GM23338 (cell line): ENCODE measurements at regions not wholly inside any gene's neighbourhood (a gene's known extent, or its start where the extent isn't known, plus 50 kb on each side); places are given as distances from the start of the nearest gene placed in this dataset.

Experiments used
- CREB1 ChIP-seq: fragments of 250-450 bp; sonication (Bioruptor Pico); IDR thresholded peaks from 2 replicates; pipeline ENCODE4 v1.5.0; 2020; ENCODE audit warnings: low read depth, mild to moderate bottlenecking, moderate library complexity
- CTCF ChIP-seq, 2 experiments: fragments of 200-600 bp in 1 of 2; sonication (generic) in 1 of 2; conservative IDR thresholded peaks; 2 replicates each; pipeline versions ENCODE4 v1.5.1 to v1.6.1; 2016 to 2017; ENCODE audit warnings: antibody characterized with exemption in 2 of 2, low read depth in 2 of 2, mild to moderate bottlenecking in 2 of 2, moderate library complexity in 1 of 2
- EZH2 ChIP-seq: fragments of 200-600 bp; sonication (generic); IDR thresholded peaks from one replicate; pipeline ENCODE4 v1.8.0; 2017; ENCODE audit warnings: antibody characterized with exemption, mild to moderate bottlenecking, low read depth; ENCODE audit not compliant: unreplicated experiment
- EZH2phosphoT487 ChIP-seq: fragments of 200-600 bp; sonication (generic); IDR thresholded peaks from one replicate; pipeline ENCODE4 v1.8.1; 2018; ENCODE audit warnings: antibody characterized with exemption; ENCODE audit not compliant: unreplicated experiment
- JUNB ChIP-seq: IDR thresholded peaks from one replicate; pipeline ENCODE4 v1.6.1; 2016; ENCODE audit warnings: antibody characterized with exemption; ENCODE audit not compliant: unreplicated experiment
- NANOG ChIP-seq: IDR thresholded peaks from 2 replicates; pipeline ENCODE4 v1.6.1; 2016; ENCODE audit warnings: antibody characterized with exemption, borderline replicate concordance
- POLR2AphosphoS5 ChIP-seq: IDR thresholded peaks from 2 replicates; pipeline ENCODE4 v1.6.1; 2016; ENCODE audit warnings: antibody characterized with exemption, low read depth
- REST ChIP-seq: IDR thresholded peaks from one replicate; pipeline ENCODE4 v1.6.1; 2018; ENCODE audit warnings: antibody characterized with exemption; ENCODE audit not compliant: unreplicated experiment
- STAT1 ChIP-seq: IDR thresholded peaks from one replicate; pipeline ENCODE4 v1.6.1; 2016; ENCODE audit warnings: antibody characterized with exemption; ENCODE audit not compliant: unreplicated experiment
- ZNF331 ChIP-seq: fragments of 250-450 bp; sonication (Bioruptor Pico); IDR thresholded peaks from 2 replicates; pipeline ENCODE4 v1.5.0; 2020; ENCODE audit warnings: low read depth, mild to moderate bottlenecking, moderate library complexity
- TF ChIP-seq, protein P1 (sequence below): IDR thresholded peaks from 2 replicates; pipeline ENCODE4 v1.6.1; 2016; ENCODE audit warnings: antibody characterized with exemption

DNA sequence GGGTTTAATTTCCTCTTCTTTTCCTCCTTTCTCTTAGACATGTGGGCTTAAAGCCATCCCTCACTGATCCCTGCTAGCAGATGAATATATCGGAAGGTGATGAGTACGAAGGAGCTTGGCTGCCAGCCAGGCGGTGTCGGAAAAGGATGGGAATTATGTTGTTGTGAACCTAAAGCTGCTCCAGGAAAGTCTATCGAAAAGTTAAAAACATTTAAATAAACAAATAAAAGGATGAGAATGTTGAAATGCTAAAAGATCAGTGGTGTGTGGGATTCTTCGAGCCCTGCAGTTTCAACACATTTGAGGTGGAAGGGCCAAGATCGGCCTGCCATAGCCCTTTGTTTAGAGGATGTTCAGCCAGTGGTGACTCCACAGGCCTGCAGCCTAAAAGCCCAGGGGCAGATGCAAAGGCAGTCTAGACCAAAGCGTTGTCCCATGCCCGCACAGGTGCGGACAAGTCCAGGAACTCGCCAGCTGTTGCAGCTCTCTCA is 107.9 kb downstream of the JCAD start:
- TF ChIP-seq CTCF (conservative IDR thresholded peaks at IDR 0.05; ENCODE audit: low read depth in 2 of 2), result no peak
- no peak for TF ChIP-seq POLR2AphosphoS5
- TF ChIP-seq, protein P1, sequence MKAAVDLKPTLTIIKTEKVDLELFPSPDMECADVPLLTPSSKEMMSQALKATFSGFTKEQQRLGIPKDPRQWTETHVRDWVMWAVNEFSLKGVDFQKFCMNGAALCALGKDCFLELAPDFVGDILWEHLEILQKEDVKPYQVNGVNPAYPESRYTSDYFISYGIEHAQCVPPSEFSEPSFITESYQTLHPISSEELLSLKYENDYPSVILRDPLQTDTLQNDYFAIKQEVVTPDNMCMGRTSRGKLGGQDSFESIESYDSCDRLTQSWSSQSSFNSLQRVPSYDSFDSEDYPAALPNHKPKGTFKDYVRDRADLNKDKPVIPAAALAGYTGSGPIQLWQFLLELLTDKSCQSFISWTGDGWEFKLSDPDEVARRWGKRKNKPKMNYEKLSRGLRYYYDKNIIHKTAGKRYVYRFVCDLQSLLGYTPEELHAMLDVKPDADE, result no peak
- no peak for TF ChIP-seq JUNB
- no peak for TF ChIP-seq ZNF331
- no peak for TF ChIP-seq REST
- no peak for TF ChIP-seq EZH2
- no peak for TF ChIP-seq EZH2phosphoT487
- no peak for TF ChIP-seq CREB1 (CRISPR knock-in tag)
- no peak for TF ChIP-seq STAT1
- TF ChIP-seq NANOG, result no peak
